Parathyroid adenoma (tissue), 2 donors: ENCODE measurements at regions not wholly inside any gene's neighbourhood (a gene's known extent, or its start where the extent isn't known, plus 50 kb on each side); places are given as distances from the start of the nearest gene placed in this dataset.

ENCODE experiments used
- H2AFZ ChIP-seq: fragments of 300-600 bp; sonication (generic); one replicate; pipeline ENCODE4 v1.7.0; 2017; ENCODE audit warnings: antibody characterized with exemption, mild to moderate bottlenecking
- H3K27ac ChIP-seq: fragments of 300-600 bp; sonication (generic); one replicate; pipeline ENCODE4 v1.7.0; 2017
- H3K27me3 ChIP-seq: fragments of 300-600 bp; sonication (generic); one replicate; pipeline ENCODE4 v1.7.0; 2017; ENCODE audit warnings: low read length; ENCODE audit not compliant: control insufficient read depth, insufficient read depth
- H3K36me3 ChIP-seq: fragments of 300-600 bp; sonication (generic); one replicate; pipeline ENCODE4 v1.7.0; 2017; ENCODE audit warnings: low read length; ENCODE audit not compliant: control insufficient read depth, insufficient read depth
- H3K4me1 ChIP-seq: fragments of 300-600 bp; sonication (generic); one replicate; pipeline ENCODE4 v1.7.0; 2017; ENCODE audit warnings: control low read depth
- H3K4me2 ChIP-seq: fragments of 300-600 bp; sonication (generic); one replicate; pipeline ENCODE4 v1.7.0; 2017; ENCODE audit warnings: low read length
- H3K4me3 ChIP-seq: fragments of 300-600 bp; sonication (generic); one replicate; pipeline ENCODE4 v1.7.0; 2017; ENCODE audit warnings: low read depth, low read length
- H3K79me2 ChIP-seq: fragments of 300-600 bp; sonication (generic); one replicate; pipeline ENCODE4 v1.7.0; 2017; ENCODE audit warnings: control low read depth
- H3K9ac ChIP-seq: fragments of 300-600 bp; sonication (generic); one replicate; pipeline ENCODE4 v1.7.0; 2017; ENCODE audit warnings: mild to moderate bottlenecking
- H3K9me3 ChIP-seq: fragments of 300-600 bp; sonication (generic); one replicate; pipeline ENCODE4 v1.7.0; 2017; ENCODE audit warnings: low read length; ENCODE audit not compliant: control insufficient read depth
- CTCF ChIP-seq: fragments of 300-600 bp; sonication (generic); IDR thresholded peaks from one replicate; pipeline ENCODE4 v1.7.0; 2017; ENCODE audit warnings: antibody characterized with exemption, mild to moderate bottlenecking
- donor health status: primary hyperparathyroidism.

GRCh38 chr6:168956141-168956838, 297.4 kb downstream of the THBS2 start:
- H3K4me2 ChIP-seq: no peak overlapping the region
- H3K79me2 ChIP-seq: no peaks in the 10 kb centered on the region
- H2AFZ ChIP-seq: peak overlapping the region; percentile 1
- H3K9me3 ChIP-seq: no peaks in the 10 kb centered on the region
- no peaks in the 10 kb centered on the region for H3K4me1 ChIP-seq
- no peak overlapping the region for H3K9ac ChIP-seq
- H3K36me3 ChIP-seq: no peaks in the 10 kb centered on the region
- H3K4me3 ChIP-seq: no peak overlapping the region
- TF ChIP-seq CTCF: no peak
- H3K27ac ChIP-seq: no peak overlapping the region
- no peaks in the 10 kb centered on the region for H3K27me3 ChIP-seq

GRCh38 chr6:168953461-168953860, 300.2 kb downstream of the THBS2 start:
- TF ChIP-seq CTCF: no peak
- Histone ChIP-seq H3K36me3 (no peaks in the 10 kb centered on the region), H2AFZ (no peak overlapping the region), H3K4me2 (no peak overlapping the region), H3K9me3 (no peaks in the 10 kb centered on the region), H3K4me1 (no peaks in the 10 kb centered on the region), H3K4me3 (no peak overlapping the region), H3K27me3 (no peaks in the 10 kb centered on the region), H3K27ac (no peak overlapping the region), H3K79me2 (no peaks in the 10 kb centered on the region), H3K9ac (no peak overlapping the region)

- TF ChIP-seq CTCF: no peak
- Histone ChIP-seq H3K4me3 (no peak overlapping the region), H3K9ac (no peak overlapping the region)
Measured at GRCh38 chr6:168951217-168951616, 302.4 kb downstream of the THBS2 start.

GRCh38 chr6:168950858-168951214, 302.8 kb downstream of the THBS2 start:
- H3K27ac ChIP-seq: no peak overlapping the region
- no peaks in the 10 kb centered on the region for H3K4me1 ChIP-seq
- no peaks in the 10 kb centered on the region for H3K27me3 ChIP-seq
- no peak overlapping the region for H3K4me2 ChIP-seq
- no peaks in the 10 kb centered on the region for H3K36me3 ChIP-seq
- no peak for TF ChIP-seq CTCF
- no peak overlapping the region for H2AFZ ChIP-seq
- no peak overlapping the region for H3K4me3 ChIP-seq
- no peak overlapping the region for H3K9ac ChIP-seq
- no peaks in the 10 kb centered on the region for H3K9me3 ChIP-seq
- no peaks in the 10 kb centered on the region for H3K79me2 ChIP-seq

More at GRCh38 chr6:168951217-168951616, 302.4 kb downstream of the THBS2 start:
- Histone ChIP-seq H2AFZ (no peak overlapping the region), H3K4me1 (no peaks in the 10 kb centered on the region), H3K27ac (no peak overlapping the region), H3K9me3 (no peaks in the 10 kb centered on the region), H3K79me2 (no peaks in the 10 kb centered on the region), H3K36me3 (no peaks in the 10 kb centered on the region), H3K4me2 (no peak overlapping the region), H3K27me3 (no peaks in the 10 kb centered on the region)
